Activated effector memory CD4-positive, alpha-beta T cell treated with Interleukin-2 at 50 U/mL for 16 hours (primary cell): ENCODE measurements at regions not wholly inside any gene's neighbourhood (a gene's known extent, or its start where the extent isn't known, plus 50 kb on each side); places are given as distances from the start of the nearest gene placed in this dataset.
"Not testable (repeated sequence)": the region's sequence is repeated elsewhere in the genome, so short reads cannot be mapped to it uniquely, and the experiment has no call there.

ENCODE experiments used
- DNase-seq: peaks from one replicate; pipeline ENCODE4 v3.0.0-alpha.2; 2020

DNA sequence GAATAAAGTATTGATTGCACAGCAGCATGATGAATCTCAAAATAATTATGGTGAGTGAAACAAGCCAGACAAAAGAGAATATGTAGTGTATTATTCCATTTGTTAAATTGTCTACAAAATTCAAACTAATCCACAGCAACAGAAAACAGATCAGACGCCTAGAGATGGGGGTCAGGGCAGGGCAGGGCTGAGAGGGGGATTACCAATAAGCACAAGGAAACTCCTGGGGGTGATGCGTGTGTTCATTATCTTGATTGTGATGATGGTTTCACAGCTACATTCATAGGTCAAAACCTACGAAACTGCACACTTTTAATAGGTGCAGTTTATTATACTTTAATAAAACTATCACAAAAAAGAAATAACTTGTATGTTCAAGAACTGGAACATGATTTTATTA is 132.7 kb upstream of the CDK6 start:
- no peak for DNase-seq

DNA sequence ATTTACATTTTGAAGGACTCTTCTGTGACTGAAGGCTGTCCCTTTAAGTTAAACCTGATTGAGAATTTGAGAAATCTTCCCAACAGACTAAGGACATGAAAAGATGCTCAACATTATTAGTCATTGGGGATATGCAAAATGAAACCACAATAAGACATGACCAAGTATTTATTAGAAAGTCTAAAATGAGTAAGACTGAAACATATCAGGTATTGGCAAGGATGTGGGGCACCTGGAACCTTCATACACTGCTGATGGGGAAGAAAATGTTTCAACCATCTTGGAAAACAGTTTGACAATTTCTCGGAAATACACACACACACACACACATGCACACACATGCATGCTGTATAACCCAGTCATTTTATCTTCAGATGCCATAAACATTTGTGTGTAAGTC is 132.1 kb upstream of the CDK6 start:
- no peak for DNase-seq

DNA sequence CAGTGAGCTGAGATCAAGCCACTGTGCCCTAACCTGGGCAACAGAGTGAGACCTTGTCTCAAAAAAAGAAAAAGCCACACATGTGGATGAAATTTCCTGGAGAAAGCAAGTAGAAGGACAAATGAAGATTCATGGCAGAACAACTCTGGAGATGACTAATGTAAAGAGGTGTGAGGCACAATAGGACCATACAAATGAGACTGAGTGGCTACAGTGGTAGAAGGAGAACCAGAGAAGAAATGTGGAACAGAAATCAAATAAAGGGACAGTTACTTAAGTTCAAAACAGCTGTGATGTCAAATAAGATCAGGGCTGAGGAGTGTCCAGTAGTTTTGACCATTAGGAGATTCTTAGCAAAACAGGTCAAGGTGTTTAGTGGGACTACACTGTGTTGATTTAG is 130.9 kb upstream of the CDK6 start:
- DNase-seq, result no peak

DNA sequence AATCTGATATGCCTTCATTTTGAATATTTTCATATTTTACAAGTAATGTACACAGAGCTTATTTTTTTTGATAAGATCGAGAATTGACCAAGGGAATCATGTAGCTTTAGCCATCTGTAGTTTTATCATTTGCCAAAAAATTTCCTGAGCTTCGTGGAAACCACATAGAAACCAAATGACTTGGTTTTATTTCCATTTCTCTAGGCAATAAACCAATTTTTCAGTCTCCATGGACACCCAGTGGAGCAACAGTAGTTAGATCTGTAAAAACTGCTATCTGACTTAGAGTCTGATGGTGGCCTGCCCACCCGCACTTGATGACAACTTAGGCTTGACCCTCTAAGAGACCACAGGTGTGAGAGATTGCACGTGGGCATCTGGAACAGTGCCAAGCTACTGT is 127.8 kb upstream of the CDK6 start:
- no peak for DNase-seq

DNA sequence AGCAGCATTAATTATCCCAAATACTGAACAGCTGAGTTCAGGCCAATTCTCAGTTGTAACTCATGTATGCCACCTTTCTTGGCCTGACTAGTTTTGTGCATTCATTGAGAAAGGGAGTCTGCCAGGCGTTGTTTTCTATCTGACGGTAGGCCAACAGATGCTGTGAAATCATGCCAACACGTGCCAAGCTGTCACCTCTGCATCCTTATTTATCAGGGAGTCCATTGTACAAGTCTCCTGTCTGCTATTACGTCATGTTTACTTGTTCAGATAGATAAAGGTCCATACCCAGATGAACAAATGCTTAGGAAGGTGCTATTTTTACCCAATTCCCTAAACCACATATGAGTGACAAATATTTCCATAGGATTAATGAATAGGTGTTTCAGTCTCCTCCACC is 127.2 kb upstream of the CDK6 start:
- no peak for DNase-seq

DNA sequence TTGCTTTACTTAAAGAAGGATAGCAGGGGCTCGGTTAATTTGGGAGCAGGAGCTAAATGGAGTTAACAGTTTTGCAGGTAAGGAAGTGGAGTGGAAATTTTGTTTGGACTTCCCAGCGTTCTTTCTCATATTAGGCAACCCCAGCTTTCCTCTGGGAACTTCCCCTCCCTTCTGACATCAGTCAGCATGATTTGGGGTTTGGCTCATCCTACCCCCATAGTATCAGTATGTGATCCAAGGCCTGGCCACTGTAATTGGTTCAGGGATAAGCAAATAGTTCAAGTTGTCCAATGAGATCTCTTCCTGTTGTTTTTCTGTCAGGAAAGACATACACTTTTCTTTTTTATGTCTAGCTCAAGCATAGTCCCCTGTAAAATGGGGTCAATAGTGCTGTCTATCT is 125.6 kb upstream of the CDK6 start:
- no peak for DNase-seq

DNA sequence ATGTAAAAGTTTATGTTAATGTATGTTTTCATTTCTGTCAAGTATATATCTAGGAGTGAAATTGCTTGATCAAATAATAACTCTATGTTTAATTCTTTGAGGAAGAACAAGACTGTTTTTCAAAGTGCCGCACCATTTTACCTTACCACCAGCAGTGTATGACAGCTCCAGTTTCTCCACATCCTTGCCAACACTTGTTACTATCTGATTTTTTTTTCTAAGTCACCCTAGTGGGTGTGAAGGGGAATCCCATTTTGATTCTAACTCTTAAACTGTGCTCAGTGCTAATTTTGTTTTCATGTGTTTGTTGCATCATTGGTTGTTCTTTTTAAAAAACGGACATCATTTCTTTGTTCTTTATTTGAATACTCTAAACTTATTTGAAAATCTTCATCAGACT is 120.2 kb upstream of the CDK6 start:
- DNase-seq, result no peak

DNA sequence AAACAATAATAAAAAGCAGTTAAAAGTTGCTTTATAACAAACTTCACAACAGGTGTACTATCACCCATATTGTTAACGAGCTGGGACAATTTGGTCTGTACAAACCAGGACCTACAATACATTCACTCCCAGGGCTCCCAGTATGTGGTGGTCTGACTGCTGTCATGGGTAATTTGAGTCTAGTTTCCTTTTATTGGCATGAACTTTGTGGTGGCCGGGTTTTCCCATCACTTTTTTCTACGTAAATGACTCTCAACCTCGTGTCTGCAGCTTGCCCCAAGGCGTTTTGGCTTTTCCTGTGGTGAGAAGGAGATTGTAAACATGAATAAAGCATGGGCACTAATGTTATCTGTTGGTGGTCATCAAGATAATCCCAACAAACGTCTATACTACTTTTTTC is 118.7 kb upstream of the CDK6 start:
- DNase-seq, result no peak

DNA sequence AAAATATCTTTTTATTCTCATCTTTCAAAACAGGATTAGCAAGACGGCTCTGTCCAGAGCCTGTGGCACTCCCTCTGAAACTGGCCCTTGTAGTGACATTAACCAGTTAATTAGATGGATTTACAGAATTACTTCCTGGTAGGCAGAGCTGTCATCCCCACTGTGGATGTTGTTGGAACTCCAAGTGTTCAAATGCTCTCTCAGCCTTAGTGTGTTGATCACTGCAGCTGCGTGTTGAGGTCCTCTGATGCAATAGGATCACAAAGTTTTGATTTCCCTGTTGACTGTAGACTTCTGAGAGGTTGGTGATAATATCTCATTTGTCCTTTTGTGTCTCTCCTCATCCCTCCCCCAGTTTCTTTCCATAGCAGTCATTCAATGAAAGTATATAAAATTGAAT is 117.3 kb upstream of the CDK6 start:
- DNase-seq, result no peak

DNA sequence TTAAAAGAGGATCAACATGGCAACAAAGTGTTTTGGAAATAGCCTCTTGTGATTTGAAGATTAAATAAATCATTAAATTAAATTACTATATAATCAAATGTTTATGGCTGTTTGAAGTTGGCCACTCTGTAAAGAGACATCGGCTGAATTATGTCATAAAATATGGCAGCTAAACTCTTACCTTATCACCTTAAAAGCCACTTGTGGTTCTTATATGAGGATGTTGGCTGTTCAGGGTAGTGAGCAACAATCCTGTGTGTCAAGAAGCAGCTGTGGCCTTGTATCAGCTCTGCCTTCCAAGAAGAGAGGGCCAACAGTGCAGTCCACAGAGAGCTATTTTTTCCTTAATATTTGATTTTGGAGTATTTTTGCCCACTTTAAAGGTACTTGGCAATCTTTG is 113.4 kb upstream of the CDK6 start:
- no peak for DNase-seq

DNA sequence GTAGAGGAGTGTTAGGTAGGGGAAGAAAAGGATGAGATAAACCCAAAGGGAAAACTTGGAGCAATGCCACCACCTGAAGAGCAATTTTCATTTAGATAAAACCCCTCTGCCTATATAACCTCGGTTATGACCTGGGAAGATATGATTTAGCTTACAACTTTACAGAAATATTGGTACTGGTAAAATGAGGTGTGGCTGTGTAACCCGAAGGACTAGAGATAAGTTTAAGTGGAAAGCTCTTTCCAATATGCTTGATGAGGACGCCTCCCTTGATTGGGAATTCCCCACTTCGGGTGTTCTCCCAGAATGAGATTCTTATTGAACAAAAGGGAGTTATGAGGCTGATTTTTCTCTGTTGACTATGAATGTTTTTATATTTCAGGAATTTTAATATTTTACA is 109.5 kb upstream of the CDK6 start:
- no peak for DNase-seq

DNA sequence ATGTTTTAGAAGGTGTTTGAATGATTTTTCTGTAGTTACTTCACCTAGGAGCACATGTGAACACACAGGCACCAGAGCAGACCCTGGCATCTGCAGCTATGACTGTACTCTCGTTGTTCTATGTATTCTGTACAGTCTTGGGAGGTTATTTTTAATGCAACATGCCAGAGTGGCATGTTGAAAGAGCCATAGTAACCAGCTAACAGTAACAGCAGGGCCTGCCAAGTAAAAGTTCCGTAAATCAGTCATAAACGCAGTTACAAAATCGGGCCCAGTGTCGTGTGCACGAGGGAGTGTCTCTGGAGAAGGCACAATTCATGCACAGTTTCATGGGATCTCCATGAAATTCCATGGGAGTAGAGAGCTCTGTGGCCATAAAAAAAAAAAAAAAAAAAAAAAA is 108.3 kb upstream of the CDK6 start:
- no peak for DNase-seq

DNA sequence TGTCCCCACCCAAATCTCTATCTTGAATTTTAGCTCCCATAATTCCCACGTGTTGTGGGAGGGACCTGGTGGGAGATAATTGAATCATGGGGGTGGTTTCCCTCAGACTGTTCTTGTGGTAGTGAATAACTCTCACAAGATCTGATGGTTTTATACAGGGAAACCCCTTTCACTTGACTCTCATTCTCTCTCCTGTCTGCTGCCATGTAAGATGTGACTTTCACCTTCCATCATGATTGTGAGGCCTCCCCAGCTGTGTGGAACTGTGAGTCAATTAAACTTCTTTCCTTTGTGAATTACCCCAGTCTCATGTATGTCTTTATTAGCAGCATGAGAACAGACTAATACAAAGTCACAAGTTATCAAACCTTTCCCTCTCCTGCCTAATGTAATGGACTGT is 106.3 kb upstream of the CDK6 start:
- DNase-seq, result not testable (repeated sequence)

DNA sequence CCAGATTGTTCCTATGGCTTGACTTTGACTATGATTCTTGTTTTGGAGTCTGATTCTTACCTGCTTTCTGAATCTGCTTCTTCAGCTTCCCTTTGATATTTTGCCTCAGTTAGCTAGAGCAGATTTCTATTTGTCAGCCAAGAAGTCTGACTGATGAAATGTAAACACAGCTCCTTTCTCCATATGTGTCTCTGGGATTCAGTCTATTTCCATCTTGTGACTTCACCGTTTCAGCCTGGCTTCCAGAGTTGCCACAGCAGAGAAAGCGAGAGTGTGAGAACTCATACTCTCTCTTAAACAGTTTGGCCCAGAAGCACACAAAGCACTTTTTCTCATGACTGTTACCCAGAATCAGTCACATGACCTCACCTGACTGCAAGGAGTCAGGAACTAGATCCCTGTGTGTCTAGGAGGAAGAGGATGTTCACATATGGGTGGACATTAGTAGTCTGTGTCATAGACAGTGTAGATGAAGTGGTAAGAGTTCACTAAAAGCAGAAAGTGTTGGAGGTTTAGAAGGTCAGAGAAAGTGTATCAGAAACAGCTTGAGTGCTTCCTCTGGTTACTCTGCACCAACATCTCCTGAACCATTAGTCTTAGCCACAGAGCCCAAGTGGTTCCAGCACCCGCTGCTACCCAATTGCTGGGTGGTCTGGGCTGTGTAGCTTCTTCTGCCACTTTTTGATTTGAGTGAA is 103.4 kb upstream of the CDK6 start:
- DNase-seq, result no peak

DNA sequence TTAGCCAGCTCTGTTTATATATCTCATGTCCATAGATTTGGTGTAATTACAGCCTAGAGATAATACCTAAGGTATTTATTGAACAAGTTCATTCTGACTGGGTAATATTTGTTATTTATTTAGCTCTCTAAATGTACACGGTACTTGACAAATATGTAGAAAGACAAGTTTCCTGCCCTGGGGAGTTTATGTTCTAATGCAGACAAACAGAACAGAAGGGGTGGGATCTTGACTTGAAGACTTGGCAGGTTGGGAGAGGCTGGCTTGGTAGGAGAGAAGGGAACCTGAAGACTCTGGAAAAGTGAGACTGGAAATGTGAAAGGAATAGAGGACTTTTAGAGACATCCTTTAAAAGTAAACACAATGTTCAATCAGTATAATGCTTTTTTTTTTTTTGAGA is 97.7 kb upstream of the CDK6 start:
- DNase-seq, result no peak

DNA sequence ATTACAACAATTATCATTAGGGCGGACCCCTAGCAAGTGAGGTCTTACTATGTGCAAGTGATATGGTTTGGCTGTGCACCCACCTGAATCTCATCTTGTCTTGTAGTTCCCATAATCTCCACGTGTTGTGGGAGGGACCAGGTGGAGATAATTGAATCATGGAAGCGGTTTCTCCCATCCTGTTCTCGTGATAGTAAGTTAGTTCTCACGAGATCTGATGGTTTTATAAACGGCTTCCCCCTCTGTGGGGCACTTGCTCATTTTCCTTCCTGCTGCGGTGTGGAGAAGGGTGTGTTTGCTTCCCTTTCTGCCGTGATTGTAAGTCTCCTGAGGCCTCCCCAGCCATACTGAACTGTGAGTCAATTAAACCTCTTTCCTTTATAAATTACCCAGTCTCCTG is 96.1 kb upstream of the CDK6 start:
- no peak for DNase-seq

DNA sequence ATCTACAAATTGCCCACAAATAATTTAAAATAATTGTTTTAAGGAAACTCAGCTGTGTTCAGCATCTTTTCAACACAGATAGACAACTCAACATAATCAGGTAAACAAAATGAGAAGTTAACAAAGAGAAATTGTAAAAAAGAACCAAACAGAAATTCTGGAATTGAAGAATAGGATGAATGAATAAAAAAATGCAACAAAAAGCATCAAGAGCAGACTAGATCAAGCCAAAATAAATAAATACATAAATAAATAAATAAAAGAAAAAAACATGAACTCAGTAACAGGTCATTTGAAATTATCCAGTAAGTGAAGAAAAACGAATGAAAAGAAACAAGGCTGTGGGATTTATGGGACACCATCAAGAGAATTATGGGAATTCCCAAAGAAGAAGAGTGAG is 94.0 kb upstream of the CDK6 start:
- no peak for DNase-seq

DNA sequence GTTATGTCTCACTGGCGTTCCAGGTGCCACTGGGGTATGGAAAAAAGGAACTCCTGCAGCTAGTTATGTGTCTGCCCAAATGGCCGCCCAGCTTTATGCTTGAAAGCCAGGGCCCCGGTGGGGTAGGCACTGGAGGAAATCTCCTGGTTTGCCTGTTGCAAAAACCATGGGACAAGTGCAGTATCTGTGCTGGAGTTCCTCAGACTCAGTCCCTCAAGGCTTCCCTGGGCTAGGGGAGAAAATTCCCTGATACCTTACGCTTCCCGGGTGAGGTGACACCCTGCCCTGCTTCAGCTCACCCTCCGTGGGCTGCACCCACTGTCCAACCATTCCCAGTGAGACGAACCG is 90.3 kb upstream of the CDK6 start:
- no peak for DNase-seq

DNA sequence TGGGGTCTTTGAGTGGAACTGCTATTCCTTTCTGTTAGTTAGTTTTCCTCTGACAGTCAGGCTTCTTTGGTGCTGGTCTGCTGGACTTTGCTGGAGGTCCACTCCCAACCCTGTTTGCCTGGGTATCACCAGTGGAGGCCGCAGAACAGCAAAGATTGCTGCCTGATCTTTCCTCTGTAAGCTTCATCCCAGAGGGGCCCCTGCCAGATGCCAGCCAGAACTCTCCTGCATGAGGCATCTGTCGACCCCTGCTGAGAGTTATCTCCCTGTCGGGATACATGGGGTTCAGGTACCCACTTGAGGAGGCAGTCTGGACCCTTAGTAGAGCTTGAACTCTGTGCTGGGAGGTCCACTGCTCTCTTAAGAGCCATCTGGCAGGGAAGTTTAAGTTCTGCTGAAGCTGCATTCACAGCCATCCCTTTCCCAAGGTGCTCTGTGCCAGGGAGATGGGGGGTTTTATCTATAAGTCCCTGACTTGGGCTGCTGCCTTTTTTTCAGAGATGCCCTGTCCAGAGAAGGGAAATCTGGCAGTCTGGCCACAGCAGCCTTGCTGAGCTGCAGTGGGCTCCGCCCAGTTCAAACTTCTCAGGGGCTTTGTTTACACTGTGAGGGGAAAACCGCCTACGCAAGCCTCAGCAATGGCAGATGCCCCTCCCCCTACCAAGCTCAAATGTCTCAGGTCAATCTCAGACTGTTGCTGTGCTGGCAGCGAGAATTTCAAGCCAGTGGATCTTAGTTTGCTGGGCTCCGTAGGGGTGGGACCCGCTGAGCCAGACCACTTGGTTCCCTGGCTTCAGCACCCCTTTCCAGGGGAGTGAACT is 89.7 kb upstream of the CDK6 start:
- DNase-seq, result no peak

DNA sequence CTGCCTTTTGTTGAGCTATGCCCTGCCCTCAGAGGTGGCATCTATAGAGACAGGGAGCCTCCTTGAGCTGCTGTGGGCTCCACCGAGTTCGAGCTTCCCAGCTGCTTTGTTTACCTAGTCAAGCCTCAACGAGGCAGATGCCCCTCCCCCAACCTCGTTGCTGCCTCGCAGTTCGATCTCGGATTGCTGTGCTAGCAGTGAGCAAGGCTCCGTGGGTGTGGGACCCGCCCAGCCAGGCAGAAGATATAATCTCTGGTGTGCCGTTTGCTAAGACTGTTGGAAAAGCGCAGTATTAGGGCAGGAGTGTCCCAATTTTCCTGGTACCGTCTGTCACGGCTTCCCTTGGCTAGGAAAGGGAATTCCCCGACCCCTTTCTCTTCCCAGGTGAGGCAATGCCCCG is 88.4 kb upstream of the CDK6 start:
- DNase-seq, result no peak

DNA sequence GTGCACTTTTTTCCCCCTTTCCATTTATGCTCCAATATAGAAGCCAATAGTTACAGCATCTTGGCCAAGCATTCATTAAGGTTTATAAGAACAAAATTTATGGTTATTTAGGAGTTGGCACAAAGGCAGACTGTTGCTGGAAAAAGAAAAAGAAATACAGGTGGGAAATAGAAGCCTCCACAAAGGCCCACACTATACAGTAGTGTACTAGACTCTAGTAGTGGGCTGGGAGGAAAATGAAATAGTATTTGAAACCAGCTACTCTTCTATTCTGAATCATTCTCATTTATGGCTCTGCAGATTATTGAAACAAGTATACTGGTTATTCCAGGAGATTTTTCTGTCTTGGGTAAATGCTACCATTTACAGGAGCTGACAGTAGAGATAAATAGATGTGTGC is 80.9 kb upstream of the CDK6 start:
- no peak for DNase-seq

DNA sequence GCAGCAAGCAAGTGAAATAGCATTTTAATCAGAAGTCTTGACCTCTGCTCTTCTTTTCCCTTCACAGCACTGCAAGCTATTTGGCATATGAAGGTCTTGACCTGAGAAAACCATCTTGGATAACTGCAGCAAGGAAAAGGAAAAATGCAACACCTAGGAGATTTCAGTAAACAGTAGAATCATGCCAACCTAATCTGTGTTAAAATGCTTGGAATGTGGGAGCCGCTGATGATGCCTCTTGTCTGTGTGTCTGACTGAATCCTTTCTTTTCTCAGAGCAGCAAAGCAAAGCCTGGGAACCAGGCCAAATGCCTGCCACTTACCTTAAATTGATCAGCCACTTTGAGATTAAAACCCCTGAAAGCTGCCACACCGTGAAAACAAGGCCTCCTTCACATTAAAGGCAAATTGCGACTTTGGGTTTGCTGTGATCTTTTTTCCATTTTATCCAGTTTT is 80.4 kb upstream of the CDK6 start:
- no peak for DNase-seq

DNA sequence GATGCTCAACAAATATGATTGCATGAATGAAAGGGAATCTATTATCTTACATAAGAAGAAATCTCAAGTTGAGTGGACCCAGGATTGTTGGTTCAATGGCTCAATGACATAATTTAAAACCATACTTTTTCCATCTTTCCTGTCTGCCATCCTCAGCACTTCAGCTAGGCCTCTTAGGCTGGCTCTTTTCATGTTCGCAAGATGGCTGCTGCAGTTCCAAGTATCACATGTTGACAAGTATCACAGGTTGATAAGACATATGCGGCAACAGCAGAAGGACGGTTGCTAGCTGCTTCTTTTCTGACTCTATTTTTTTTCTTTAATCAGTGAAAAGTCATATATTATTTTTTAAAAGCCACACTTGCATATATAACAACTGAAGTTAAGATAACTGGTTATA is 79.0 kb upstream of the CDK6 start:
- no peak for DNase-seq

DNA sequence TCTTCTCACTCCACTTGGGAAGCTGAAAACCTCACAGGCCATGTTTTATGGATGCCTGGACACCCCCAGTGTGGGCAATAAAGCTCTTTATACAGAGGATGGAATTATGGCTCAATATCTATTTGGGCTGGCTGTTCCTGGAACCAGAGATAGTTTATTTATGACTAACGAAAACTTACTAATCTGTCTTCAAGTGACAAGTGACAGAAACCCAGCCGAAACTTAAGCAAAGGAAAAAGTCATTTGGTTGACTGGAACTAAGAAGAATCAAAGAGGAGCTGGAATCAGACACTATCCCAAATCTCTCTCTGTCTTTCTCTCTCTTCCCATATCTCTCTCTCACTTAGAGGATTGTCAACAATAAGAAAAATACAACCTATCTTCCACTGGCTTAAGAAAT is 78.3 kb upstream of the CDK6 start:
- DNase-seq, result no peak

DNA sequence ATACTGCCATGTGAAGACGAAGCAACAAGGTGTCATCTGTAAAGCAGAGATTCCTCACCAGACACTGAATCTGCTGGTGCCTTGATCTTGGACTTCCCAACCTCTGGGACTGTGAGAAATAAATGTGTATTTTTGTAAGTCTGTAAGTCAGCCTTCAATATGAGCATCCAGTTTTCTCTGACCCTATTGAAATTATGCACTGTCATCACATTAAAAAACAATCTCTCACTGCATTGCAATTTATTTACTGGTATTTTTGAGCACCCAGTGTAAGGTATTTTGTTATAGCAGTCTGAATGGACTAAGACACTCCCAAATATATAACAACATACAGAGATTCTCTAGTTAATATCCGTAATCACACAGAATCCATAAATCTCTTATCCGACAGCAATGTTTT is 77.5 kb upstream of the CDK6 start:
- DNase-seq, result no peak
